OCI-LY7 (cell line): ENCODE measurements at regions not wholly inside any gene's neighbourhood (a gene's known extent, or its start where the extent isn't known, plus 50 kb on each side); places are given as distances from the start of the nearest gene placed in this dataset.

ENCODE experiments used
- EZH2phosphoT487 ChIP-seq: fragments of 200-600 bp; sonication (generic); IDR thresholded peaks from 2 replicates; pipeline ENCODE4 v1.6.1; 2018; ENCODE audit warnings: low read depth, borderline replicate concordance, mild to moderate bottlenecking, mixed run types, antibody characterized with exemption, low read length, moderate library complexity, mixed read lengths
- TF ChIP-seq, protein P1 (sequence below): fragments of 200-600 bp; sonication (generic); conservative IDR thresholded peaks from 2 replicates; pipeline ENCODE4 v1.5.1; 2014; ENCODE audit warnings: mild to moderate bottlenecking, antibody characterized with exemption, low read length, moderate library complexity, mixed read lengths

GRCh38 chr2:100653449-100654035, 90.7 kb downstream of the PDCL3 start:
- TF ChIP-seq, protein P1, sequence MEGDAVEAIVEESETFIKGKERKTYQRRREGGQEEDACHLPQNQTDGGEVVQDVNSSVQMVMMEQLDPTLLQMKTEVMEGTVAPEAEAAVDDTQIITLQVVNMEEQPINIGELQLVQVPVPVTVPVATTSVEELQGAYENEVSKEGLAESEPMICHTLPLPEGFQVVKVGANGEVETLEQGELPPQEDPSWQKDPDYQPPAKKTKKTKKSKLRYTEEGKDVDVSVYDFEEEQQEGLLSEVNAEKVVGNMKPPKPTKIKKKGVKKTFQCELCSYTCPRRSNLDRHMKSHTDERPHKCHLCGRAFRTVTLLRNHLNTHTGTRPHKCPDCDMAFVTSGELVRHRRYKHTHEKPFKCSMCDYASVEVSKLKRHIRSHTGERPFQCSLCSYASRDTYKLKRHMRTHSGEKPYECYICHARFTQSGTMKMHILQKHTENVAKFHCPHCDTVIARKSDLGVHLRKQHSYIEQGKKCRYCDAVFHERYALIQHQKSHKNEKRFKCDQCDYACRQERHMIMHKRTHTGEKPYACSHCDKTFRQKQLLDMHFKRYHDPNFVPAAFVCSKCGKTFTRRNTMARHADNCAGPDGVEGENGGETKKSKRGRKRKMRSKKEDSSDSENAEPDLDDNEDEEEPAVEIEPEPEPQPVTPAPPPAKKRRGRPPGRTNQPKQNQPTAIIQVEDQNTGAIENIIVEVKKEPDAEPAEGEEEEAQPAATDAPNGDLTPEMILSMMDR, result no peak
- TF ChIP-seq EZH2phosphoT487, result no peak
